SK-N-SH (cell line): ENCODE measurements at regions not wholly inside any gene's neighbourhood (a gene's known extent, or its start where the extent isn't known, plus 50 kb on each side); places are given as distances from the start of the nearest gene placed in this dataset.

Experiments used
- CTCF ChIA-PET: fragments of 300-600, 350-600 bp; formaldehyde crosslinking; extraction: SDS; loops from one replicate; lab custom pipeline; 2021; lab: Yijun Ruan, JAX
- POLR2A ChIA-PET: fragments of 350-600 bp; sonication (Branson Sonifier 250); formaldehyde crosslinking; extraction: SDS; loops from one replicate; lab custom pipeline; 2020; ENCODE audit warnings: antibody characterized with exemption, inconsistent platforms; lab: Yijun Ruan, JAX
- DNase-seq: peaks from one replicate; pipeline ENCODE4 v3.0.0; 2012
- H2AFZ ChIP-seq: fragments of 200-600 bp; sonication (generic); 2 replicates; pipeline ENCODE4 v1.8.1; 2016; ENCODE audit warnings: antibody characterized with exemption, mild to moderate bottlenecking, low read depth
- H3F3A ChIP-seq: fragments of 200-600 bp; sonication (generic); replicated peaks from 2 replicates; pipeline ENCODE3; 2016; ENCODE audit warnings: antibody characterized with exemption, mild to moderate bottlenecking; ENCODE audit not compliant: insufficient read depth
- H3K27ac ChIP-seq, 2 experiments: fragments of 200-500 bp in 1 of 2; fragments of 200-600 bp in 1 of 2; sonication (Bioruptor generic) in 1 of 2; sonication (generic), shearing (Covaris generic) in 1 of 2; 2 replicates each; pipeline versions ENCODE4 v1.5.1 to v1.6.1; 2014 to 2016; ENCODE audit warnings: low read depth in 2 of 2, inconsistent platforms in 1 of 2, low read length in 1 of 2, mild to moderate bottlenecking in 1 of 2, mixed read lengths in 1 of 2
- H3K27me3 ChIP-seq: fragments of 200-600 bp; sonication (generic), shearing (Covaris generic); 2 replicates; pipeline ENCODE4 v1.6.1; 2016; ENCODE audit warnings: mixed run types; ENCODE audit not compliant: insufficient read depth
- H3K36me3 ChIP-seq, 2 experiments: fragments of 200-500 bp in 1 of 2; fragments of 200-600 bp in 1 of 2; sonication (Bioruptor generic) in 1 of 2; sonication (generic) in 1 of 2; replicated peaks in 1 of 2; 2 replicates each; pipeline versions ENCODE3 to v1.5.1; 2014 to 2016; ENCODE audit warnings: low read length in 1 of 2, mild to moderate bottlenecking in 1 of 2; ENCODE audit not compliant: insufficient read depth in 2 of 2, control insufficient read depth in 1 of 2
- H3K4me1 ChIP-seq, 2 experiments: fragments of 200-500 bp in 1 of 2; fragments of 200-600 bp in 1 of 2; sonication (Bioruptor generic) in 1 of 2; sonication (generic), shearing (Covaris generic) in 1 of 2; 2 replicates each; pipeline versions ENCODE4 v1.5.1 to v1.6.1; 2014 to 2016; ENCODE audit warnings: low read depth in 1 of 2, low read length in 1 of 2, mixed run types in 1 of 2; ENCODE audit not compliant: insufficient read depth in 2 of 2, control insufficient read depth in 1 of 2
- H3K4me2 ChIP-seq: fragments of 200-600 bp; sonication (generic), shearing (Covaris generic); 2 replicates; pipeline ENCODE4 v1.6.1; 2017; ENCODE audit warnings: mixed run types
- H3K4me3 ChIP-seq, 2 experiments: fragments of 200-500 bp in 1 of 2; fragments of 200-600 bp in 1 of 2; sonication (Bioruptor generic) in 1 of 2; sonication (generic), shearing (Covaris generic) in 1 of 2; 2 replicates each; pipeline versions ENCODE4 v1.5.1 to v1.8.1; 2014 to 2016; ENCODE audit warnings: low read depth in 2 of 2, inconsistent platforms in 1 of 2, low read length in 1 of 2, mild to moderate bottlenecking in 1 of 2, mixed read lengths in 1 of 2, moderate library complexity in 1 of 2
- H3K79me2 ChIP-seq: fragments of 200-600 bp; sonication (generic); 2 replicates; pipeline ENCODE4 v1.8.1; 2017; ENCODE audit warnings: mild to moderate bottlenecking; ENCODE audit not compliant: insufficient read depth
- H3K9ac ChIP-seq: fragments of 200-600 bp; sonication (generic); 2 replicates; pipeline ENCODE4 v1.6.1; 2017; ENCODE audit warnings: mixed run types
- H3K9me2 ChIP-seq: fragments of 200-600 bp; sonication (generic); 2 replicates; pipeline ENCODE4 v1.6.1; 2017; ENCODE audit warnings: mixed run types
- H3K9me3 ChIP-seq: fragments of 200-600 bp; sonication (generic); 2 replicates; pipeline ENCODE4 v1.6.1; 2017; ENCODE audit warnings: mixed run types, mild to moderate bottlenecking, moderate library complexity
- H4K20me1 ChIP-seq: fragments of 200-600 bp; sonication (generic); 2 replicates; pipeline ENCODE4 v1.6.1; 2017; ENCODE audit warnings: mild to moderate bottlenecking, mixed run types; ENCODE audit not compliant: insufficient read depth
- EP300 ChIP-seq, 2 experiments: IDR thresholded peaks; 2 replicates each; pipeline versions ENCODE4 v1.4.0 to v1.6.1; 2012; ENCODE audit warnings: borderline replicate concordance in 1 of 2, low read depth in 1 of 2, low read length in 1 of 2
- FOSL2 ChIP-seq: IDR thresholded peaks from 2 replicates; pipeline ENCODE4 v1.4.0; 2012; ENCODE audit warnings: low read depth, mild to moderate bottlenecking, moderate library complexity, borderline replicate concordance
- FOXJ3 ChIP-seq: sonication (generic); formaldehyde crosslinking; IDR thresholded peaks from 2 replicates; pipeline ENCODE4 v1.5.1; 2020; ENCODE audit warnings: mild to moderate bottlenecking, missing genetic modification reagents
- FOXM1 ChIP-seq: IDR thresholded peaks from 2 replicates; pipeline ENCODE4 v1.4.0; 2012; ENCODE audit warnings: low read depth, mild to moderate bottlenecking
- GABPA ChIP-seq: IDR thresholded peaks from 2 replicates; pipeline ENCODE4 v1.4.0; 2012; ENCODE audit warnings: low read depth, mild to moderate bottlenecking
- GATA2 ChIP-seq: sonication (generic); formaldehyde crosslinking; IDR thresholded peaks from 2 replicates; pipeline ENCODE4 v1.5.0; 2020; ENCODE audit warnings: mild to moderate bottlenecking, missing genetic modification reagents
- JUND ChIP-seq: IDR thresholded peaks from 2 replicates; pipeline ENCODE4 v1.4.0; 2012
- MEF2A ChIP-seq: IDR thresholded peaks from 2 replicates; pipeline ENCODE4 v1.4.0; 2012; ENCODE audit warnings: low read depth, borderline replicate concordance
- NRF1 ChIP-seq: IDR thresholded peaks from 2 replicates; pipeline ENCODE4 v1.6.1; 2012; ENCODE audit warnings: low read depth, mild to moderate bottlenecking, low read length
- POLR2AphosphoS5 ChIP-seq: IDR thresholded peaks from 2 replicates; pipeline ENCODE4 v1.6.1; 2012; ENCODE audit warnings: low read depth, low read length
- RAD21 ChIP-seq: IDR thresholded peaks from 2 replicates; pipeline ENCODE4 v1.6.1; 2012; ENCODE audit warnings: mild to moderate bottlenecking, low read length
- RFX5 ChIP-seq: IDR thresholded peaks from 2 replicates; pipeline ENCODE4 v1.6.1; 2012; ENCODE audit warnings: mild to moderate bottlenecking, improper control_type of control experiment, low read length
- SMC3 ChIP-seq: IDR thresholded peaks from 2 replicates; pipeline ENCODE4 v1.6.1; 2012; ENCODE audit warnings: low read depth, low read length, improper control_type of control experiment
- YY1 ChIP-seq: IDR thresholded peaks from 2 replicates; pipeline ENCODE4 v1.4.0; 2012; ENCODE audit warnings: low read depth, mild to moderate bottlenecking
- WGBS: methylation state at CpG from one replicate; pipeline ENCODE4 v1.1.6; 2017; ENCODE audit warnings: low lambda C conversion rate; 5-methylcytosine and 5-hydroxymethylcytosine counted together
- TF ChIP-seq, protein P1 (sequence below): IDR thresholded peaks from 2 replicates; pipeline ENCODE4 v1.4.0; 2012; ENCODE audit warnings: low read depth, borderline replicate concordance
- TF ChIP-seq, protein P2 (sequence below): IDR thresholded peaks from 2 replicates; pipeline ENCODE4 v1.6.1; 2012; ENCODE audit warnings: mild to moderate bottlenecking, low read depth, low read length, moderate library complexity
- TF ChIP-seq, protein P3 (sequence below): fragments of 150-350 bp; IDR thresholded peaks from 2 replicates; pipeline ENCODE4 v1.6.1; 2017; ENCODE audit warnings: antibody characterized with exemption, low read length, low read depth, borderline replicate concordance

DNA sequence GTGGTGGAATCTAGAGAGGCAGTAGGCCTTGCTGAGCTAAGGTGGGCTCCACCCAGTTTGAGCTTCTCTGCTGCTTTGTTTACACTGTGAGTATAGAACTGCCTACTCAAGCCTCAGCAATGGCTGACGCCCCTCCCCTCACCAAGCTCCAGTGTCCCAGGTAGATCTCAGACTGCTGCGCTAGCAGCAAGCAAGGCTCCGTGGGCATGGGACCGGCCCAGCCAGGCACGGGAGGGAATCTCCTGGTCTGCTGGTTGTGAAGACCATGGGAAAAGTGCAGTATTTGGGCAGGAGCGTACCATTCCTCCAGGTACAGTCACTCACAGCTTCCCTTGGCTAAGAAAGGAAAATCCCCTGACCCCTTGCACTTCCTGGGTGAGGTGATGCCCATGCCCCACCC is 407.1 kb downstream of the ZPLD1 start:
- POLR2A ChIA-PET = no interaction called here
- H3F3A ChIP-seq = no peaks in the 10 kb centered on the region
- TF ChIP-seq NRF1 (no peak), FOXM1 (no peak), FOXJ3 (CRISPR knock-in tag) (no peak), POLR2AphosphoS5 (no peak), FOSL2 (no peak), EP300 (IDR thresholded peaks at IDR 0.05; ENCODE audit: borderline replicate concordance in 1 of 2, low read depth in 1 of 2, low read length in 1 of 2) (no peak), RFX5 (no peak), YY1 (no peak), RAD21 (no peak), GATA2 (CRISPR knock-in tag) (no peak), JUND (no peak), MEF2A (no peak), SMC3 (no peak), GABPA (no peak)
- TF ChIP-seq, protein P1, sequence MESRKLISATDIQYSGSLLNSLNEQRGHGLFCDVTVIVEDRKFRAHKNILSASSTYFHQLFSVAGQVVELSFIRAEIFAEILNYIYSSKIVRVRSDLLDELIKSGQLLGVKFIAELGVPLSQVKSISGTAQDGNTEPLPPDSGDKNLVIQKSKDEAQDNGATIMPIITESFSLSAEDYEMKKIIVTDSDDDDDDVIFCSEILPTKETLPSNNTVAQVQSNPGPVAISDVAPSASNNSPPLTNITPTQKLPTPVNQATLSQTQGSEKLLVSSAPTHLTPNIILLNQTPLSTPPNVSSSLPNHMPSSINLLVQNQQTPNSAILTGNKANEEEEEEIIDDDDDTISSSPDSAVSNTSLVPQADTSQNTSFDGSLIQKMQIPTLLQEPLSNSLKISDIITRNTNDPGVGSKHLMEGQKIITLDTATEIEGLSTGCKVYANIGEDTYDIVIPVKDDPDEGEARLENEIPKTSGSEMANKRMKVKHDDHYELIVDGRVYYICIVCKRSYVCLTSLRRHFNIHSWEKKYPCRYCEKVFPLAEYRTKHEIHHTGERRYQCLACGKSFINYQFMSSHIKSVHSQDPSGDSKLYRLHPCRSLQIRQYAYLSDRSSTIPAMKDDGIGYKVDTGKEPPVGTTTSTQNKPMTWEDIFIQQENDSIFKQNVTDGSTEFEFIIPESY = no peak
- TF ChIP-seq, protein P2, sequence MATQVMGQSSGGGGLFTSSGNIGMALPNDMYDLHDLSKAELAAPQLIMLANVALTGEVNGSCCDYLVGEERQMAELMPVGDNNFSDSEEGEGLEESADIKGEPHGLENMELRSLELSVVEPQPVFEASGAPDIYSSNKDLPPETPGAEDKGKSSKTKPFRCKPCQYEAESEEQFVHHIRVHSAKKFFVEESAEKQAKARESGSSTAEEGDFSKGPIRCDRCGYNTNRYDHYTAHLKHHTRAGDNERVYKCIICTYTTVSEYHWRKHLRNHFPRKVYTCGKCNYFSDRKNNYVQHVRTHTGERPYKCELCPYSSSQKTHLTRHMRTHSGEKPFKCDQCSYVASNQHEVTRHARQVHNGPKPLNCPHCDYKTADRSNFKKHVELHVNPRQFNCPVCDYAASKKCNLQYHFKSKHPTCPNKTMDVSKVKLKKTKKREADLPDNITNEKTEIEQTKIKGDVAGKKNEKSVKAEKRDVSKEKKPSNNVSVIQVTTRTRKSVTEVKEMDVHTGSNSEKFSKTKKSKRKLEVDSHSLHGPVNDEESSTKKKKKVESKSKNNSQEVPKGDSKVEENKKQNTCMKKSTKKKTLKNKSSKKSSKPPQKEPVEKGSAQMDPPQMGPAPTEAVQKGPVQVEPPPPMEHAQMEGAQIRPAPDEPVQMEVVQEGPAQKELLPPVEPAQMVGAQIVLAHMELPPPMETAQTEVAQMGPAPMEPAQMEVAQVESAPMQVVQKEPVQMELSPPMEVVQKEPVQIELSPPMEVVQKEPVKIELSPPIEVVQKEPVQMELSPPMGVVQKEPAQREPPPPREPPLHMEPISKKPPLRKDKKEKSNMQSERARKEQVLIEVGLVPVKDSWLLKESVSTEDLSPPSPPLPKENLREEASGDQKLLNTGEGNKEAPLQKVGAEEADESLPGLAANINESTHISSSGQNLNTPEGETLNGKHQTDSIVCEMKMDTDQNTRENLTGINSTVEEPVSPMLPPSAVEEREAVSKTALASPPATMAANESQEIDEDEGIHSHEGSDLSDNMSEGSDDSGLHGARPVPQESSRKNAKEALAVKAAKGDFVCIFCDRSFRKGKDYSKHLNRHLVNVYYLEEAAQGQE = no peak
- TF ChIP-seq, protein P3, sequence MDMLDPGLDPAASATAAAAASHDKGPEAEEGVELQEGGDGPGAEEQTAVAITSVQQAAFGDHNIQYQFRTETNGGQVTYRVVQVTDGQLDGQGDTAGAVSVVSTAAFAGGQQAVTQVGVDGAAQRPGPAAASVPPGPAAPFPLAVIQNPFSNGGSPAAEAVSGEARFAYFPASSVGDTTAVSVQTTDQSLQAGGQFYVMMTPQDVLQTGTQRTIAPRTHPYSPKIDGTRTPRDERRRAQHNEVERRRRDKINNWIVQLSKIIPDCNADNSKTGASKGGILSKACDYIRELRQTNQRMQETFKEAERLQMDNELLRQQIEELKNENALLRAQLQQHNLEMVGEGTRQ = no peak
- TF ChIP-seq, all 33 proteins: peak for 0
- H3K4me2 ChIP-seq = no peak overlapping the region
- no peaks in the 10 kb centered on the region for H3K36me3 ChIP-seq
- DNase-seq = no peak
- no peaks in the 10 kb centered on the region for H3K79me2 ChIP-seq
- H4K20me1 ChIP-seq = no peaks in the 10 kb centered on the region
- CTCF ChIA-PET = no interaction called here
- no peak overlapping the region for H3K9ac ChIP-seq
- no peaks in the 10 kb centered on the region for H3K9me3 ChIP-seq
- WGBS = 79% methylated on average over 4 of the region's 6 CpGs
- H3K27ac ChIP-seq = no peak overlapping the region
- H3K4me3 ChIP-seq = no peak overlapping the region
- no peak overlapping the region for H2AFZ ChIP-seq
- H3K9me2 ChIP-seq = no peaks in the 10 kb centered on the region
- H3K4me1 ChIP-seq = no peaks in the 10 kb centered on the region
- H3K27me3 ChIP-seq = no peaks in the 10 kb centered on the region
